NOMO-1 treated with dmso at 0.1 percent for 144 hours (cell line): ENCODE measurements at regions not wholly inside any gene's neighbourhood (a gene's known extent, or its start where the extent isn't known, plus 50 kb on each side); places are given as distances from the start of the nearest gene placed in this dataset.

Experiments used
- DNase-seq: peaks from one replicate; lab custom pipeline; 2025; ENCODE audit not compliant: unreplicated experiment; lab: John Stamatoyannopoulos, UW

- DNase-seq: peak; percentile 32
These were observed 55.8 kb upstream of the BCOR start for GRCh38 chrX:40153345-40154249.

- no peak for DNase-seq
These were observed 55.1 kb upstream of the BCOR start for GRCh38 chrX:40152741-40153344.

- no peak for DNase-seq
These were observed 54.5 kb upstream of the BCOR start for GRCh38 chrX:40152173-40152711.

DNA sequence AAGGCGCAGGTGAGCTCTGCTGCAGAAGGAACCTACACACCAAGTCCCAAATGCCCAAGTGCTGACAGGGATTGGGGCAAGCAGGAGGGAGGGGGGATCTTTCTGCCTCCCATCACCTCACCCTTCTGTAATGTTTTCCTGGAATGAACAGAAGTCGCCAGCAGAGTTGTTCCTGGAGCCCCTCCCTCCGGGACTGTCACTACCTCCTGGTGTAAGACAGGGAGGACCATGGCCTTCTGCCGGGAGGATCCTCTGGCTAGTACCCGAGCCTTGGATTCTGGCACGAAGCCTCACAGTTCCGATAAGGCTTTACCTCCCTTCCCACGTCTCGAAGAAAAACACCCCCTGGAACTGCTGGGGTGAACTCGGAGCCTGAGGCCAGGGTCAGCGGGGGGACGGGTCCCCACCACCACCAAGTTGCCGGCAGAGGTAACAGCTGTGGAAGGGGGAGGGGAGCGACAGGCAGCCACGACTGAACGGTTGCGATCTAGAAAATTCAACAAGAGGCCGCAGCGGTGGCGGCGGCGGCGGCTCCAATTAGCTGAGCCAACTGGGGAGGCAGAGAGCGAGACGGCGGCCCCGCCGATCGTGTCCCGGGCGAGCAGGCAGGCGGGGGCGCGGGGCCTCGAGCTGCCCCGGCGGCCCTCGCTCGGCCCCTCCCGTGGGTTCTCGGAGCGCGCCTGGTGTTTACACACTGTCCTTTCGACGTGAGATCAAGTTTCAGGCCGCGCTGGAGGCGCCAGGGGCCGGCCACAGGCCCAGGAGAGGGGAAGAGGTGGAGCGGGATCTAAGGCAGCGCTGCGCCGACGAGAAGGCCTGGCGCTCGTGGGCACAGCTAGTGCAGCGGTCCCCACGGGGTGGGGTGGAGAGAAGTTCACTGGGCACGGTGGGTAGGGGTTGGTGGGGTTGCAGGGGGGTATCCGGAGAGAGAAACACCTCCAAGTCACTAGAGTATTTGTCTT, 53.7 kb upstream of the BCOR start:
- no peak for DNase-seq

GRCh38 chrX:40150503-40150902, 52.7 kb upstream of the BCOR start:
- no peak for DNase-seq

- DNase-seq: no peak
These were observed 51.8 kb upstream of the BCOR start for GRCh38 chrX:40149286-40150175.

GRCh38 chrX:40148385-40149285, 50.9 kb upstream of the BCOR start:
- peak; percentile 82 for DNase-seq

GRCh38 chrX:40147971-40148370, 50.2 kb upstream of the BCOR start:
- DNase-seq: no peak
